Jurkat, Clone E6-1 (cell line): ENCODE measurements at regions not wholly inside any gene's neighbourhood (a gene's known extent, or its start where the extent isn't known, plus 50 kb on each side); places are given as distances from the start of the nearest gene placed in this dataset.
A peak's percentile ranks its signal among the peaks of the same experiment; 100 is the strongest.

Source experiments
- DNase-seq: peaks from one replicate; pipeline ENCODE4 v3.0.0-alpha.2; 2011; ENCODE audit warnings: low read depth, low spot score
- H3K4me3 ChIP-seq: 2 replicates; pipeline ENCODE4 v1.5.1; 2011; ENCODE audit warnings: mild to moderate bottlenecking, low read length, control low read depth, moderate library complexity

GRCh38 chr2:60136913-60137312, 416.5 kb downstream of the BCL11A start:
- no peak for DNase-seq
- H3K4me3 ChIP-seq: no peak overlapping the region

- DNase-seq: no peak
- no peak overlapping the region for H3K4me3 ChIP-seq
These were observed 426.3 kb downstream of the BCL11A start for GRCh38 chr2:60127191-60127590.

- no peak for DNase-seq
- no peak overlapping the region for H3K4me3 ChIP-seq
These were observed 427.6 kb downstream of the BCL11A start for GRCh38 chr2:60125611-60126426.

GRCh38 chr2:60119778-60120177, 433.7 kb downstream of the BCL11A start:
- DNase-seq: no peak

GRCh38 chr2:60118917-60119316, 434.5 kb downstream of the BCL11A start:
- DNase-seq: no peak
- H3K4me3 ChIP-seq: no peak overlapping the region

More at GRCh38 chr2:60119778-60120177, 433.7 kb downstream of the BCL11A start:
- H3K4me3 ChIP-seq: no peak overlapping the region

GRCh38 chr2:60118061-60118460, 435.4 kb downstream of the BCL11A start:
- no peak overlapping the region for H3K4me3 ChIP-seq
- peak; percentile 85 for DNase-seq

GRCh38 chr2:60116161-60116875, 437.1 kb downstream of the BCL11A start:
- DNase-seq: no peak
- no peak overlapping the region for H3K4me3 ChIP-seq

- no peak for DNase-seq
- no peak overlapping the region for H3K4me3 ChIP-seq
These were observed 443.7 kb downstream of the BCL11A start for GRCh38 chr2:60109744-60110143.

- H3K4me3 ChIP-seq: no peak overlapping the region
- DNase-seq: no peak
These were observed 446.5 kb downstream of the BCL11A start for GRCh38 chr2:60106836-60107529.

GRCh38 chr2:60105906-60106305, 447.5 kb downstream of the BCL11A start:
- no peak overlapping the region; the same call in 1 of the 2 replicates for H3K4me3 ChIP-seq
- DNase-seq: no peak

- peak overlapping the region; percentile 43 for H3K4me3 ChIP-seq
- DNase-seq: peak; percentile 83
These were observed 448.6 kb downstream of the BCL11A start for GRCh38 chr2:60104514-60105505.

GRCh38 chr2:60100034-60100433, 453.4 kb downstream of the BCL11A start:
- peak overlapping the region; percentile 34 for H3K4me3 ChIP-seq
- peak; percentile 98 for DNase-seq

GRCh38 chr2:60098996-60099395, 454.5 kb downstream of the BCL11A start:
- no peak for DNase-seq
- no peak overlapping the region; the same call in 1 of the 2 replicates for H3K4me3 ChIP-seq

- H3K4me3 ChIP-seq: no peak overlapping the region
- no peak for DNase-seq
These were observed 456.2 kb downstream of the BCL11A start for GRCh38 chr2:60097298-60097697.

- no peak for DNase-seq
- no peak overlapping the region for H3K4me3 ChIP-seq
These were observed 456.9 kb downstream of the BCL11A start for GRCh38 chr2:60096556-60096955.

GRCh38 chr2:60095903-60096302, 457.6 kb downstream of the BCL11A start:
- no peak for DNase-seq
- no peak overlapping the region for H3K4me3 ChIP-seq

GRCh38 chr2:60095202-60095815, 458.1 kb downstream of the BCL11A start:
- DNase-seq: peak; percentile 81
- H3K4me3 ChIP-seq: no peak overlapping the region

GRCh38 chr2:60094450-60094929, 459.0 kb downstream of the BCL11A start:
- no peak overlapping the region for H3K4me3 ChIP-seq
- DNase-seq: no peak
